GM21447 (cell line): ENCODE measurements at regions not wholly inside any gene's neighbourhood (a gene's known extent, or its start where the extent isn't known, plus 50 kb on each side); places are given as distances from the start of the nearest gene placed in this dataset.
A peak's percentile ranks its signal among the peaks of the same experiment; 100 is the strongest.
"Not testable (repeated sequence)": the region's sequence is repeated elsewhere in the genome, so short reads cannot be mapped to it uniquely, and the experiment has no call there.

Experiments used
- ATAC-seq: cut with Tn5 transposase; IDR thresholded peaks from one replicate; pipeline ENCODE4 v1.9.1; 2021; ENCODE audit not compliant: unreplicated experiment

- peak; percentile 100 for ATAC-seq
Measured at GRCh38 chr3:75434913-75435793, 229.0 kb upstream of the FRG2C start.

GRCh38 chr3:75435794-75436400, 228.2 kb upstream of the FRG2C start:
- not testable (repeated sequence) for ATAC-seq

- ATAC-seq = not testable (repeated sequence)
Measured at GRCh38 chr3:75440986-75441385, 223.1 kb upstream of the FRG2C start.

GRCh38 chr3:75444634-75445033, 219.5 kb upstream of the FRG2C start:
- not testable (repeated sequence) for ATAC-seq

GRCh38 chr3:75445234-75445633, 218.9 kb upstream of the FRG2C start:
- not testable (repeated sequence) for ATAC-seq

GRCh38 chr3:75446948-75447347, 217.2 kb upstream of the FRG2C start:
- not testable (repeated sequence) for ATAC-seq

GRCh38 chr3:75453328-75453727, 210.8 kb upstream of the FRG2C start:
- not testable (repeated sequence) for ATAC-seq

GRCh38 chr3:75453839-75454238, 210.3 kb upstream of the FRG2C start:
- not testable (repeated sequence) for ATAC-seq

GRCh38 chr3:75474530-75474929, 189.6 kb upstream of the FRG2C start:
- not testable (repeated sequence) for ATAC-seq

GRCh38 chr3:75496600-75496999, 167.5 kb upstream of the FRG2C start:
- not testable (repeated sequence) for ATAC-seq

GRCh38 chr3:75500357-75500756, 163.8 kb upstream of the FRG2C start:
- not testable (repeated sequence) for ATAC-seq

GRCh38 chr3:75502171-75502570, 162.0 kb upstream of the FRG2C start:
- not testable (repeated sequence) for ATAC-seq

- not testable (repeated sequence) for ATAC-seq
Measured at GRCh38 chr3:75502769-75503756, 161.1 kb upstream of the FRG2C start.

- ATAC-seq = no peak
Measured at GRCh38 chr3:75506603-75507002, 157.5 kb upstream of the FRG2C start.

- ATAC-seq = not testable (repeated sequence)
Measured at GRCh38 chr3:75507956-75508355, 156.2 kb upstream of the FRG2C start.

- not testable (repeated sequence) for ATAC-seq
Measured at GRCh38 chr3:75527657-75528056, 136.5 kb upstream of the FRG2C start.

- ATAC-seq = not testable (repeated sequence)
Measured at GRCh38 chr3:75552095-75552494, 112.0 kb upstream of the FRG2C start.

GRCh38 chr3:75564427-75564826, 99.7 kb upstream of the FRG2C start:
- ATAC-seq = not testable (repeated sequence)

GRCh38 chr3:75572303-75572702, 91.8 kb upstream of the FRG2C start:
- ATAC-seq = not testable (repeated sequence)

GRCh38 chr3:75579091-75579490, 85.0 kb upstream of the FRG2C start:
- ATAC-seq = not testable (repeated sequence)

- not testable (repeated sequence) for ATAC-seq
Measured at GRCh38 chr3:75579536-75579935, 84.6 kb upstream of the FRG2C start.
